ENCODE measurements at regions not wholly inside any gene's neighbourhood (a gene's known extent, or its start where the extent isn't known, plus 50 kb on each side); places are given as distances from the start of the nearest gene placed in this dataset.

DNA sequence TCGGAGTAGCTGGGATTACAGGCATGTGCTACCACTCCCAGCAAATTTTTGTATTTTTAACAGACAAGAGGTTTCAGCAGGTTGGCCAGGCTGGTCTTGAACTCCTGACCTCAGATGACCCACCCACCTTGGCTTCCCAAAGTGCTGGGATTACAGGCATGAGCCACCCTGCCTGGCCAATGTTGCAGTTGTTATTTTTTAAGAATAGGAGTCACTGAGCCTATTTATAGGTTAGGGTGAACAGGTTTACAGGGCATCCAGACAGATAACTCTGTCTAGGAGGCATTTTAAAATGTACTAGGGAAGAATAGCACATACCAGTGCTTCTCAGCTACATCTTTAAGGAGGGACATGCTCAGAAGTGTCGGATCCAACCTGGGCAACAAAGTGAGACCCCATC is 60.1 kb upstream of the BNC2 start:
- no peak for DNase-seq

DNA sequence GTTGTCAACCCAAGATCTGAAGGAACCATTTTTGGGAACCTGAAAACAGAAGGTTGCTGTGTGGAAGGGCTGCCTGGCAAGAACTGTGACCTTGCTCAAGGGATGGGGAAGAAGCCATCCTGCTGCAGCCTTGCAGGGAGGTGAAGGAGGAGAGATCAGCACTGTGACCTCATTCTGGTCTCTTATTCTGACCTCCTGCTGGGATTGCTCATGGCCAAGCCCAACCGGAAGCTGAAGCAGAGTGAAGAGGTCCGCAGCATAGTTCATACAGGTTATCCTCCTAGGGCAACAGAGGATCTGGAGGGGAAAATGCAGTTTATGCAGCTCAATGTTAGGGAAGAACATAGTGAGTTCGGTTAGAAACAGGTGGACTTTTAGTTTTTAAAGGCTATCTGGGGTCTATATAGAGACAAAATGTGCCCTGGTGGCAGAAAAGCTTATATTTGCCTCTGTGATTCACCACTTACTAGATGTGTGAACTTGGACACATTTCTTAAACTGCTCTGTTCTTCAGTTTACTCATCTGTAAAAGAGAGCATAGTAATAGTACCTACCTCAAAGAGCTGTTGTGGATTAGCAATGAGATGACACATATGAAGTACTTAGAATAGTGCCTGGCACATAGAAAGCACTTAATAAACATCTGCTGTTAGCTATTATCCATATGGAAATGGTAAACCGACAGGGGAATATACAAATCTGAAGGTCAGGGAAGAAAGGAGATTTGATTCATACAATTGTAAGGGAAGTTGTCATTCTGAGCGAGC is 57.9 kb upstream of the BNC2 start:
- DNase-seq, result no peak

DNA sequence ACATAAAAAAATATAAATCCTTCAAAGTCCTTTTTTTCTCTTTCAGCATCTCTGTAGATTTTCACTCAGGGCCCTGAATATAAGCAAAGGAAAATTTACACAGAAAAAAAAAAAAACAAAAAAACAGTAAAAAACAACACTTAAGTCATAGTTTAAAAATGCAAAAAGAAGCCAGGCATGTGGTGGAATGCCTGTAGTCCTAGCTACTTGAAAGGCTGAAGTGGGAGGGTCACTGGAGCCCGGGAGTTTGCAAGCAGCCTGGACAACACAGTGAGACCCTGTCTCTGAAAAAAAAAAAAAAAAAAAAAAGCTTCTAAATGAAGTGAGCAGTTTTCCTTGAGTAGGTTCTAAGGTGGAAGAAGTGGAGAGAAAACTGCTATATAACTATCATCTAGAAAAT is 55.0 kb upstream of the BNC2 start:
- DNase-seq, result no peak

DNA sequence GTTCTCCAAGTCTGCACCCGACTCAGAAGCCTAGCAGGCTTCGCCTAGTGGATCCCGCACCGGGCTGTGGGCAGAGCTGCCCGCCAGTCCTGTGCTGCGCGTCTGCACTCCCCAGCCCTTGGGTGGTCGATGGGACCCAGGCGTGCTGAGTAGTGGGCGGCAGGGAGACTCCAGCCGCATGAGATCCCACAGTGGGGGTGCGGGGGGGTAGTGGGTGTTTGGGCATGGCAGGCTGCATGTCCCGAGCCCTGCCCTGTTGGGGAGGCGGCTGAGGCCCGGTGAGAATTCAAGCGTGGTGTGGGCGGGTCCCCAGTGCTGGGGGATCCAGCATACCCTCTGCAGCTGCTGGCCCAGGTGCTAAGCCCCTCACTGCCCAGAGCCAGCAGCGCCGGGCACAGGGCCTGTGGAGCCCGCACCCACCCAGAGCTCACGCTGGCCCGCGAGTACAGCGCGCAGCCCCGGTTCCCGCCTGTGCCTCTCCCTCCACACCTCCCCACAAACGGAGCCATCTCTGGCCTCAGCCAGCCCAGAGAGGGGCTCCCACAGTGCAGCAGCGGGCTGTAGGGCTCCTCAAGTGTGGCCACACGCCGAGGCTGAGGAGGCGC is 53.9 kb upstream of the BNC2 start:
- no peak for DNase-seq

DNA sequence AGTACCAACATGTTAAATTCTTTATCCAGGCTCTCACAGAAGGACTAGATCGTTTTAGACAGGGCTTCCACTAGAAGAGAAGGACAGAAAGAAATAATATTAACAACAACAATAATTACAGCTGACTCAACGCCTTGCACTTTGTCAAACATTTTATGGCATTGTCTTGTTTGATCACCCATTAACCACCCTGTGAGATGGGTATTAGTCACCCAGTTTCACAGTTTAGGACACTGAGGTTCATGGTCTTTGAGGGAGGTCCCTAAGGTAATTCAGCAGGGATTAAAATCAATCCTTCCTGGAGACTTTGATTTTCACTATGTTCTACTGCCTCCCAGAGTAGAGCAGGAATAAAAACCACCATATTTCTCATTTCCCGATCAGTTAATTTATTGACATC is 51.4 kb upstream of the BNC2 start:
- no peak for DNase-seq
